Epithelial cell of esophagus (primary cell): ENCODE measurements at regions not wholly inside any gene's neighbourhood (a gene's known extent, or its start where the extent isn't known, plus 50 kb on each side); places are given as distances from the start of the nearest gene placed in this dataset.

Experiments used
- DNase-seq: peaks from one replicate; pipeline ENCODE4 v3.0.0; 2010; ENCODE audit warnings: low read depth
- H3K4me3 ChIP-seq: 2 replicates; pipeline ENCODE4 v1.5.1; 2011; ENCODE audit warnings: mild to moderate bottlenecking, low read length, control low read depth
- CTCF ChIP-seq: IDR thresholded peaks from 2 replicates; pipeline ENCODE4 v1.5.1; 2011; ENCODE audit warnings: low read depth, mild to moderate bottlenecking, low read length, control low read depth, inconsistent platforms; ENCODE audit not compliant: insufficient read depth; ENCODE audit errors: missing control alignments

DNA sequence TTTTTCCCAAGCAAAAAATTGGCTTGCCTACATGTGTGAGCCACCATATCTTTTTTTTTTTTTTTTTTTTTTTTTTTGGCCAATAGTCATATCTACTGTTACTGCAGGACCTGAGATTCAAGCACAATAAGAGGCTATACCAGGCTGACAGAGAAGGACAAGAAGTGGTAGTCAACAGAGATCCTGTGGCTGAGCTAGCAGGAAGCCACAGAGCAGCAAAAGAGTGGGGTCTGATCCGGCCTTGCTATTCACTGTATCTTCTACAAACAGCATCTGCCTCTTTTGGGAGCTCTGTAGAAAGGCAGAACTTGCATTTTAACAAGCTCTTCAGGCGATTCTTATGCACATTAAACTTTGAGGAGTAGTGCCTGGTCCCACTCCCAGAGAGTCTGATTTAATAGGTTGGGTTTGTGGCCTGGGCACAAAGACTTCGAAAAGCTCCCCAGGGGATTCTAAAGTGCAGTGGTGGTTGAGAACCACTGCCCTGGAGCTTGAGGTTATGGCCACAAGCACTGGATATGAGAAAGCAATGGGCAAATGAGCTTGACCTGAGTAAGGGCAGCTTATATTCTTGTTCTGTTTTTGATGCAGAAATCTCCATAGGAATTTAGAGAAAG is 162.8 kb downstream of the PIK3R1 start:
- no peak for DNase-seq
- no peak overlapping the region for H3K4me3 ChIP-seq
- TF ChIP-seq CTCF: no peak

GRCh38 chr5:68379275-68380036 is 163.9 kb downstream of the PIK3R1 start:
- no peak for TF ChIP-seq CTCF
- no peak for DNase-seq

GRCh38 chr5:68380078-68380477 is 164.5 kb downstream of the PIK3R1 start:
- no peak for TF ChIP-seq CTCF
- no peak for DNase-seq

More at GRCh38 chr5:68379275-68380036, 163.9 kb downstream of the PIK3R1 start:
- H3K4me3 ChIP-seq: no peak overlapping the region

GRCh38 chr5:68381060-68381459 is 165.5 kb downstream of the PIK3R1 start:
- no peak overlapping the region for H3K4me3 ChIP-seq
- no peak for DNase-seq
- TF ChIP-seq CTCF: no peak

More at GRCh38 chr5:68380078-68380477, 164.5 kb downstream of the PIK3R1 start:
- no peak overlapping the region for H3K4me3 ChIP-seq

DNA sequence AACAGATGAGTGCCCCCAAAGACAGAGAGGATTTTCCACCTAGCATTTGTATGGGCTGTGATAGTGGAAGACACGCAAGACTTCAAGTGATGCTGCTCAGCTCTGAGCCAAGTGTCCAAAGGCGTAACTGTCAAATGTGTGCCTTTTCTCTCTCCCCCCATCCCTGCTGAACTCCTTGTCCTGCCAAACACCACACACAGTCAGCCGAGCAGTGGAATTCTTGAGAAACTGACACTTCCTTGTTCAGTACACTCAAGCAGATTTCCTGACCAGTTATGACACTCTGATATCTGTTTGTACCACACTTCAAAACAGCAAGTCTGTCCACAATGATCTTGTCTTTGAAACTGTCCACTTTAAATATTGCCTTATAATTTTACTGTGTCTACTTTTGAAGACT is 166.4 kb downstream of the PIK3R1 start:
- TF ChIP-seq CTCF: no peak
- H3K4me3 ChIP-seq: no peak overlapping the region
- no peak for DNase-seq

GRCh38 chr5:68382640-68383039 is 167.1 kb downstream of the PIK3R1 start:
- H3K4me3 ChIP-seq: no peak overlapping the region
- DNase-seq: peak; percentile 74
- TF ChIP-seq CTCF: no peak
